IPS DF 19.7 (cell line): ENCODE measurements at regions not wholly inside any gene's neighbourhood (a gene's known extent, or its start where the extent isn't known, plus 50 kb on each side); places are given as distances from the start of the nearest gene placed in this dataset.

Source experiments
- DNase-seq: peaks from one replicate; pipeline ENCODE4 v3.0.0-alpha.2; 2013; ENCODE audit warnings: low read depth, low spot score

DNA sequence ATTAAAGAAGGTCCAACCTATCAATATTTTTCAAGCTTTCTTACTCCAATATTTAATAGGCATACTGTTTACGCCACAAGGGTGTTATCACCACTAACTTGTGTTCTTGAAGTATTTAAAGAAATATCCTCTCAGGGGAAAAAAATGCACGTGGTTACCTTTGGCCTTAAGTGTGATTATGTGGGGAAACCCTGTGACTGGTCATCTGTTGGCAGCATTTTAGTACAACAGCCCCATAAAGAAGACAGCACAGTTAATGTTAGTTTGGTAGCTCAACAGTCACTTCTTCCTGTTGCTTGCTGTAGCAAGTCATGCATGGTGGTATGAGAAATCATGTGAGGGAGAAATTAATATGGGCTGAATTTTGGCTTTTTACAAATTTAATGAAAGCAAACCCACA is 1021.5 kb upstream of the TMEM132C start:
- no peak for DNase-seq

GRCh38 chr12:127247937-127248336 is 1019.0 kb upstream of the TMEM132C start:
- DNase-seq = no peak

DNA sequence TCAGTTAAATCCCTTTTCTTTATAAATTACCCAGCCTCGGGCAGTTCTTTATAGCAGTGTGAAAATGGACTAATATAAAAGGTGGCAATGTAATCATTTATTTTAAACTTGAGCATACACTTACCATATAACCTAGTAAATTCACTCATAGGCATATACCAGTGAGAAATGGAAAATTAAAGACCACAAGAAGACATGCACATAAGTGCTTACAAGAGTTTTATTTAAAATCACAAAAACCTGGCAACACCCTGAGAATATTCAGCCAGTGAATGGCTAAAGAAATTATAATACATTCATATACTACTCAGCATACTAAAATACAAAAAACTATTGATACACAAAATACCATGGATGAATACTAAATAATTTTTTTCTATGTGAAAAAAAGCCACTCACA is 1017.5 kb upstream of the TMEM132C start:
- DNase-seq = no peak

DNA sequence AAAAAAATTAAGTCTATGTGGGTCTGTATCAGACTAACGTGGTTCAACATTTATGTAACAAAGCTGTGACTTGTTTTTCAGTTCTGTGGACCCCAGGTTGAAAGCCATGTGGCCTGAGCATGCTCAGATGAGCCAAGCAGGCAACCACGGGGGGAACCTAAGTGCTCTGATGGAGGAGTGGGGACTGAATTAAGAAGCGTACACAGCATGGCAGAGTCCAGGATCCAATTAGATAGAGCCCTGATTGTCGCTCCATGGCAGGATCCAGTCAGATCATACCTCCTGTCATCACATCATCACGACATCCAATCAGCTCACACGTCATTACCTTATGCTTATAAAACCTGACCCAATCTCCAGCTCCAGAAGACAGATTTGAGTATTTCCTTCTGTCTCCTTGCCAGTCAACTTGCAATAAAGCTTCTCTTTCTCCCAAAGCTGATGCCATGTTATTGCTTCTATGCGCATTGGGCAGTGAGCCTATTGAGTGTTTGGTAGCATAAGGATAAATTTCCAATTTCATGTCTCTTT is 1013.1 kb upstream of the TMEM132C start:
- no peak for DNase-seq

GRCh38 chr12:127254420-127254955 is 1012.5 kb upstream of the TMEM132C start:
- no peak for DNase-seq

DNA sequence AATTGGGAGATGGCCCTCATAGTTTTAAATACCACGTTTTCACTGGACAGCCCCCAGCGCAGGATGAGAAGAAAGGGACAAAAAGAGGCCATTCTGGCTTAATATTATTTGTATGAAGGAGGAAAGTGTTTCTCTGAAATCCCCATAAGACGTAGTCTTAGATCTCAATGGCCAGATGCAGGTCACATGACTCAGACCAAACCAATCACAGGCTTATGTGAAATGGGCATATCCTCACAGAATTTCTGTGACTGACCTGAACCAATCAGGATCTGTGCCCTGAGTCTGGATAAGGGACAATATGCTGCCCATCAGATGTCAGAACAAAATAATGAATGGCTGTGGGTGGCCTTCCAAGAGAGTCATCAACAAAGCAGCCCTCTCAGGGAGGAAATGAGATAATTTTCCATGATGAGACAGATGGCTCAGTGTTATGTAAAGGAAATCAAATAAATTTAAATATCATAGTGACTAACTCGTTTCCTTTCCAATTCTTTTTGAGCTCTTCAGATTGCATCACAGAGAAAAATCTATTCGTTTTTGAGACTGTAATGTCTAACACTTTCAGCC is 1009.5 kb upstream of the TMEM132C start:
- DNase-seq = no peak

DNA sequence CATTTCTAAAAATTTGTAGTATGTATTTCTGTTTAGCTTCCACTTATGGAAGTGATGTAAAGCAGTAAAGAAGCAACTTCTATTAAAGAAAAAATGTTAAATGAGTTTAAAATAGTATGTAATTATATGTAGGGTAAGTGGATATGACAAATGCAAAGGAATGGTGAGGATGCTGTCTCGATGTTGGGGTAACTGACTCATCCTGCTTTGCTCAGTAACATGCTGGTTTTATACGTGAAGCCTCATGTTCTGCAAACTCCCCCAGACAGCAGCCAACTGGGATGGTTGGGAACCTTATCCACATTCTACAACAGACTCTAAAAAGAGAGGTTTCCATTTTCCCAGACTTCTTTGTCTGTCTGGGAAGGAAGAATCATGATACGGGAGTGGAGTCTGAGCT is 1006.4 kb upstream of the TMEM132C start:
- no peak for DNase-seq

DNA sequence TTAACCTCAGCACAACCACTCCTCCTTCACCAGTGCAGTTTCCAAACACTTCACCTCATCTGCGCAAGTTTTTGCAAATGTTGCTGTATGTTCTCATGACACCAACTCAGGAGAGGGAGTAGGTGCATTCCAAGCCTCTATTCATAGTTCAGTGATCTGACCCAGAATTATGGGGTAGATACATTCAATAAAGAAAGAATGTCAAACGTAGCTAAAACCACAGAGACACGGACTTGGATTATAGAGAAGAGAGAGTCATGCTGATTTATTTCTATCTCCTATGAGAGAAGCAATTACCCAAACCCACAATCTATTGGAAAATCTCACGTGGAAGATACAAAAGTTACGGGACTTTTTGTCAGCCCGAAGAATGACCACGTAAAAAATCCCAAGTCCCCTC is 1006.0 kb upstream of the TMEM132C start:
- DNase-seq = no peak

- no peak for DNase-seq
These were observed 1004.4 kb upstream of the TMEM132C start for GRCh38 chr12:127262615-127263014.

DNA sequence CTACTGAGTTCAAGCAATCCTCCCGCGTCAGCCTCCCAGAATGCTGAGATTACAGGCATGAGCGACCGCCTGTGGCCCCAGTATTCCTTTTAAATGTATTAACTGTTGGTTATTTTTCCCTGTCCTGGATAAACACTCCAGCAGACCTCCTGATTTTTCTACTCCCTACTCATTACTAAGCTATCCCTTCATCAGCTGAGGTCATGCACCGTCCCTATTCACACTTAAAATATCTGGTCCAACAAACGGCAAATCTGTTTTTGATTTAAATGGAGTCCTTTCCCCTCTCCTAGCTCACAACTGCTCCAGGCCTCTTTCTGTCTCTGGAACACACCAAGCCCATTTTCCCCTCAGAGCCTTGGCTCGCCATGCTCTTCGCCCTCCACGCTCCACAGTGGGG is 1003.3 kb upstream of the TMEM132C start:
- no peak for DNase-seq

DNA sequence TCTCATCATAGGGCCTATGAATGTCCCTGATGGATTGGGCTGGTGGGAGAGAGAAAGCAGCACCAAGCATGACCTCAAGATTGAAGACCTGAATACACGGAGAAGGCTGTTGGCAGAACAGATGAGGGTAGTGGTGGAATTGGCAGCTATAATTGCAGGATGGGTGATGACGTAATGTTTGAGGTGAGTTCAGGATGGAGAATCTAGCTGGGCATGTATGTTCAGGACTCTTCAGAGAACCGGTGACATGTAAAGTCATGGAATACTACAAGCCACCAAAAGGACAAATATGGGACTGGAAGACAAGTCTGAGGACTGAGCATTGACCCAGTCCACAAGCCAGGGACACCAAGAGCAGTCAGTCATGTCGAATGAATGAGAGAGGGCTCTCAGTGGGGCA is 999.8 kb upstream of the TMEM132C start:
- no peak for DNase-seq

DNA sequence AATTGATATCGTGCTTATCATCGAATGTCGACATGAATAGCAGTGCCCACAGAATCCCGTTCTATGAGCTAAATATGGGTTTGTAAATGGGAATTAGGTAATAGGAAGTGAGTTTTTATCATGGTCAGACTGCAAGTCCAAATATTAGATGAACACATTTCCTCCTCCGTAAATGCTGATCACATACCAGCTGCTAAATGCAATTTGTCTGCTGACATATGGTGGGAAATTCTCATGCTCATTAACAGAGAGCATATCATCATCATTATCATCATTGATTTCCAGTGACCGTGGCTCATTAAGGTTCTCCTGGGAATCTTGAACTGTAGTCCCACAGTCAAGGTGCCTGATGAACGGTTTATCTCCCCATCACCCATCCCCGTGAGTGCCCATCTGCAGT is 998.8 kb upstream of the TMEM132C start:
- no peak for DNase-seq

GRCh38 chr12:127268706-127269425 is 998.1 kb upstream of the TMEM132C start:
- DNase-seq = no peak

DNA sequence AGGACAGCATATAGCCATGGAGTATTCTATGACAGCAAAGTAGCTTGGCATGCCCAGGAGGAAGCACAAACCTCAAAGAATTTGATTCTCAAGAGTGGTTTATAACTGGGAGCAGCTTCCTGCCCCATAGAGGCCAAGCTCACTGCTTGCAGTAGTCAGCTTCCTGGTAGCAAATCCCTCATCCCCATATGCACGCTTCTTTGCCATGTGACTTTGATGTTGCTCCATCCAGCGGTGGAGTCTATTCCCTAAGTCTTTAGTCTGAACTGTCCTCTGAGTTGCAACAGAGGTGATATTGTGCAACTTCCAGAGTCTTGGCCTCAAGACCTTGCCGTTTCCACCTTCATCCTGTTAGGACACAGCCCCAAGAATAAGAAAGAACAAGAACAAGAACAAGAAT is 996.8 kb upstream of the TMEM132C start:
- no peak for DNase-seq

- DNase-seq = no peak
These were observed 995.2 kb upstream of the TMEM132C start for GRCh38 chr12:127271776-127272175.

DNA sequence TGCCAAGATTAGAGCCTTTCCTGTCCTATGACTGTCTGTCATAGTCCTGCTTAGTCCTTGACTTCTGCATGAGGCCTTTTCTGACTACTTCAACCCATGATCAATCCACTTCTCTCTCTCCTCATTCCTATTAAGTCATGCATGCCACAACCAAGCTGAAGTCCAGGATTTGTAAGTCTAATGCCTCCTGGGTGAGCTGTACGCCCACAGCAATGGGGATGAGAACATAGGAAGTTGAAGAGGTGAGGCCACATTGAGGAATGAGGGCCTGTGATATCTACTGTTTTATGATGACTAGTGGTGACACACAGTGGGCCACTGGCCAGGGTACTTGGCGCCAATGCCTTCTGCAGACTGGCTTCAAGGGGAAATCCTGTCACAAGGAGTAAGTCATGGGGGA is 994.1 kb upstream of the TMEM132C start:
- DNase-seq = no peak

- no peak for DNase-seq
These were observed 993.3 kb upstream of the TMEM132C start for GRCh38 chr12:127273626-127274025.

GRCh38 chr12:127275416-127275815 is 991.6 kb upstream of the TMEM132C start:
- DNase-seq = no peak

- no peak for DNase-seq
These were observed 989.1 kb upstream of the TMEM132C start for GRCh38 chr12:127277882-127278281.

DNA sequence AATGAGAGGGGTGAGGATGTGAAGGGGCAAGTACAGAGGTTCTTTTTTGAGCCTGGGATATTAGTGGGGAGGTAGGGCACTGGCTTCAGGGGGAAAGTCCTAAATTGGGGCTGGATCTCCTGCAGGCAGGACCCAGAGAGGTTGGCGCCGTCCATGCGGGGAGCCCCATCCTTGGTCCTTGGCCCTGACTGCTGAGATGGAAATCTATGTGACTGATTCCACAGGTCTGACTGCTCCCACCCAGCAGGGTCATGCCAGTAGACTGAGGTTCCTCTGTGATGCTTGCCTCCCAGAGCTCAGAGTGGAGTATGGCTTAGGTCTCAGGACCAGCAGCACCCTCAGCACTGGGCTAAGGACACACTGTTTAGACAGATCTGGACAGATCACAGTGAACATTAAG is 988.6 kb upstream of the TMEM132C start:
- DNase-seq = no peak

GRCh38 chr12:127280393-127281275 is 986.3 kb upstream of the TMEM132C start:
- no peak for DNase-seq
